Lung microvascular endothelial cell (primary cell): ENCODE measurements at regions not wholly inside any gene's neighbourhood (a gene's known extent, or its start where the extent isn't known, plus 50 kb on each side); places are given as distances from the start of the nearest gene placed in this dataset.

ENCODE experiments used
- DNase-seq, 2 donors: peaks; one replicate each; pipeline versions ENCODE4 v3.0.0 to v3.0.0-alpha.2; 2010; ENCODE audit warnings: low read depth in 2 of 2

- DNase-seq: no peak
These were observed 138.5 kb upstream of the PIRT start for GRCh38 chr17:10976401-10976800.

GRCh38 chr17:10968007-10968406, 130.1 kb upstream of the PIRT start:
- DNase-seq: no peak

- no peak for DNase-seq
These were observed 118.9 kb upstream of the PIRT start for GRCh38 chr17:10956821-10957220.

GRCh38 chr17:10944819-10945218, 106.9 kb upstream of the PIRT start:
- DNase-seq: no peak

GRCh38 chr17:10936931-10937330, 99.0 kb upstream of the PIRT start:
- DNase-seq: no peak

- no peak for DNase-seq
These were observed 95.1 kb upstream of the PIRT start for GRCh38 chr17:10932938-10933337.

GRCh38 chr17:10931133-10931532, 93.2 kb upstream of the PIRT start:
- no peak for DNase-seq

- DNase-seq: no peak
These were observed 89.8 kb upstream of the PIRT start for GRCh38 chr17:10927712-10928111.

GRCh38 chr17:10920558-10921108, 82.7 kb upstream of the PIRT start:
- DNase-seq: no peak

GRCh38 chr17:10907370-10907769, 69.5 kb upstream of the PIRT start:
- DNase-seq: no peak

GRCh38 chr17:10899281-10899680, 61.4 kb upstream of the PIRT start:
- no peak for DNase-seq

- DNase-seq: no peak
These were observed 56.3 kb upstream of the PIRT start for GRCh38 chr17:10894220-10894619.

- DNase-seq: no peak
These were observed 51.0 kb upstream of the PIRT start for GRCh38 chr17:10888858-10889257.
